Left ventricle myocardium inferior (tissue), 1 donor: ENCODE measurements at regions not wholly inside any gene's neighbourhood (a gene's known extent, or its start where the extent isn't known, plus 50 kb on each side); places are given as distances from the start of the nearest gene placed in this dataset.

ENCODE experiments used
- DNase-seq: peaks from one replicate; pipeline ENCODE4 v3.0.0-alpha.2; 2020
- H3K27ac ChIP-seq: fragments of 200-600 bp; replicated peaks from 2 replicates; pipeline ENCODE4 v1.8.0; 2021
- H3K27me3 ChIP-seq: fragments of 200-600 bp; 2 replicates; pipeline ENCODE4 v1.8.0; 2021; ENCODE audit warnings: low read depth
- H3K36me3 ChIP-seq: fragments of 200-600 bp; 2 replicates; pipeline ENCODE4 v1.8.0; 2021
- H3K4me1 ChIP-seq: fragments of 200-600 bp; 2 replicates; pipeline ENCODE4 v1.8.0; 2021
- H3K4me3 ChIP-seq: fragments of 200-600 bp; 2 replicates; pipeline ENCODE4 v1.8.0; 2021; ENCODE audit warnings: mild to moderate bottlenecking, moderate library complexity
- H3K9me3 ChIP-seq: fragments of 200-600 bp; replicated peaks from 2 replicates; pipeline ENCODE4 v1.8.0; 2021
- intact Hi-C: fragments of 100-400 bp; cut with micrococcal nuclease; formaldehyde crosslinking; loops from one replicate; pipeline ENCODE4 v1.11.0; 2022
- TF ChIP-seq, protein P1 (sequence below): fragments of 200-600 bp; IDR thresholded peaks from 2 replicates; pipeline ENCODE4 v1.8.0; 2021; ENCODE audit warnings: antibody characterized with exemption, mild to moderate bottlenecking, borderline replicate concordance
- donor health status: DM: no; HTN: yes; CAD: no; lungs with severe emphysema.

DNA sequence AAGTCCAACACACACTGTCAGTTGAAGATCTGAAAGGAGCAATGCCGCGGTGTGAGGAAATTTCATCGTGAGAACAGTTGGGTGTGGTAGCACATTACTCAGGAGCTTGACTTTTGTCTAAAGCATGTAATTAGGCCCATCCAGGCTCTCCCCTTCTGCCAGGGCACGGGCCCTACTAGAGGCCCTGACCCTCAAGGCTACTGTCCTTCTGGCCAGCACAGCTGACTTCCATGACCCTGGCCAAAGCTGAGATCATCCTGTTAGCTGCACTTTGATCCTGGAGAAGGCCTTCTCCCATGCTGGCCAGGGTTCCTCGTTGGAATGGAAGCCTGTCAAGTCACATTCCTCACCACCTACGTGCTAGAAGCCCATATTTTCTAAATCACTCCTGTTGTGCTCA, 77.8 kb upstream of the SLC1A3 start:
- intact Hi-C loops: no loop called here
- no peak for DNase-seq

DNA sequence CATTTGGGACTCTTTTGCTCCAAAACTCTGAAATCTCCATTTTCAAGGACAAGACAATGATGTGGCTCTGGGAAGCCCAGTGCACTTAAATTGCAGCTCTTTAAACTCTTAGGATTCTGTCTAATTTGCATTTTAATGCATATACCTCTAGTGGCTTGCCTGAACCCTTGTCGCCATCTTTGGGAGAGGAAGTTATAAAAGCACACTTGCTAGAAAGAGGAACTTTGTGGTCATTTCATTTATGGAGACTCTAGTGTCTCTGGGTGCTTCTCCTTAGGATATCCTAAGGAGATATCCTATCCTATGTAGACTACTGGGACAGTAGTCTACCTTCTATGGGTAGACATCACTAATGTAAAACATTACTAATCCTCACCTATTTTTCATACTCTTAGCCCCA, 77.3 kb upstream of the SLC1A3 start:
- no peaks in the 10 kb centered on the region for H3K27me3 ChIP-seq
- H3K9me3 ChIP-seq: no peaks in the 10 kb centered on the region
- H3K4me1 ChIP-seq: peaks cover 9% of the 10 kb centered on the region
- TF ChIP-seq, protein P1, sequence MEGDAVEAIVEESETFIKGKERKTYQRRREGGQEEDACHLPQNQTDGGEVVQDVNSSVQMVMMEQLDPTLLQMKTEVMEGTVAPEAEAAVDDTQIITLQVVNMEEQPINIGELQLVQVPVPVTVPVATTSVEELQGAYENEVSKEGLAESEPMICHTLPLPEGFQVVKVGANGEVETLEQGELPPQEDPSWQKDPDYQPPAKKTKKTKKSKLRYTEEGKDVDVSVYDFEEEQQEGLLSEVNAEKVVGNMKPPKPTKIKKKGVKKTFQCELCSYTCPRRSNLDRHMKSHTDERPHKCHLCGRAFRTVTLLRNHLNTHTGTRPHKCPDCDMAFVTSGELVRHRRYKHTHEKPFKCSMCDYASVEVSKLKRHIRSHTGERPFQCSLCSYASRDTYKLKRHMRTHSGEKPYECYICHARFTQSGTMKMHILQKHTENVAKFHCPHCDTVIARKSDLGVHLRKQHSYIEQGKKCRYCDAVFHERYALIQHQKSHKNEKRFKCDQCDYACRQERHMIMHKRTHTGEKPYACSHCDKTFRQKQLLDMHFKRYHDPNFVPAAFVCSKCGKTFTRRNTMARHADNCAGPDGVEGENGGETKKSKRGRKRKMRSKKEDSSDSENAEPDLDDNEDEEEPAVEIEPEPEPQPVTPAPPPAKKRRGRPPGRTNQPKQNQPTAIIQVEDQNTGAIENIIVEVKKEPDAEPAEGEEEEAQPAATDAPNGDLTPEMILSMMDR: no peak
- no peak overlapping the region for H3K27ac ChIP-seq
- intact Hi-C loops: no loop called here
- no peak overlapping the region for H3K4me3 ChIP-seq
- no peak for DNase-seq
- H3K36me3 ChIP-seq: no peaks in the 10 kb centered on the region

More for the DNA sequence above, 77.8 kb upstream of the SLC1A3 start:
- H3K4me3 ChIP-seq: no peak overlapping the region
- peaks cover 13% of the 10 kb centered on the region for H3K4me1 ChIP-seq
- TF ChIP-seq, protein P1: no peak
- no peak overlapping the region for H3K27ac ChIP-seq
- no peaks in the 10 kb centered on the region for H3K36me3 ChIP-seq
- no peaks in the 10 kb centered on the region for H3K9me3 ChIP-seq
- H3K27me3 ChIP-seq: no peaks in the 10 kb centered on the region

DNA sequence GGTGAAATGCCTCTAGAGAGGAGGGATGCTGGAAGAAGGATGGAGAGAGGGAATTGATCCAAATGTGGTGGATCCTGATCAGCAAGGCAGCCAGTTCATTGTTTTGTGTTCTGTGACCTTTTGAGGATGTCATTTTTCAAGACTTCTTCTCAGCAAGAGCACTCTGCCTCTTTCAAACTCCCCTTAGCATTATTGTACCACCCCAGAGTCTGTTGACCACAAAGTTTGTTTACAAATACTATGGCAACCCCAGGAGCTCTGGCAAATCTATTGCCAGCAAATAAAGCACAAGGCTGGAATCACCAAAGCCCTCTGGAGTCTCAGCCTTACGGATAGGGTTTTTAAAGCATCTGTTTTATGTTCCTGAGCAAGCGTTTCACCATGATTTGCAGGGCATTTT, 76.2 kb upstream of the SLC1A3 start:
- Histone ChIP-seq H3K4me3 (no peak overlapping the region), H3K36me3 (no peaks in the 10 kb centered on the region), H3K4me1 (peaks cover 12% of the 10 kb centered on the region), H3K27ac (peak overlapping the region; percentile 13), H3K27me3 (no peaks in the 10 kb centered on the region), H3K9me3 (no peaks in the 10 kb centered on the region)
- intact Hi-C loops: no loop called here
- no peak for DNase-seq
- TF ChIP-seq, protein P1: no peak

DNA sequence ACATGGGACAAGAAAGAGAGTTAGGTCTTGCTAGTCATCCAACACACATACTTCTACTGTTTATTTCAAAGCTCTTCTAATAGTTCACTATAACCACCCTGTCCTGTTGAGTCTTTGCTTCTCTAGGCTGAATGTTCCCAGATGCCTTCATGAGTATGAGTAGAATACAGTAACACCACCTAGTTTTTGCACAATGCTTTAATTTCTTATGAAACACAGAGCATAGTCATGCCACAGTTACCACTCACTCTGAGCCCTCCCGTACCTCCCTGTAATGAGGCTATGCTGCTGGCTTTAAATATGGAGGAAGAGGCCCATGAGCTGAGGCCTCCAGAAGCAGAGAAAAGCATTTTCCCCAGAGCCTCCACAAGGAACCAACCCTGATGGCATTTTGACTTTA, 75.0 kb upstream of the SLC1A3 start:
- no peak for DNase-seq
- Histone ChIP-seq H3K27ac (no peak overlapping the region), H3K4me1 (peaks cover 20% of the 10 kb centered on the region), H3K4me3 (no peak overlapping the region), H3K9me3 (no peaks in the 10 kb centered on the region), H3K27me3 (no peaks in the 10 kb centered on the region), H3K36me3 (no peaks in the 10 kb centered on the region)
- TF ChIP-seq, protein P1: no peak
- intact Hi-C loops: no loop called here

DNA sequence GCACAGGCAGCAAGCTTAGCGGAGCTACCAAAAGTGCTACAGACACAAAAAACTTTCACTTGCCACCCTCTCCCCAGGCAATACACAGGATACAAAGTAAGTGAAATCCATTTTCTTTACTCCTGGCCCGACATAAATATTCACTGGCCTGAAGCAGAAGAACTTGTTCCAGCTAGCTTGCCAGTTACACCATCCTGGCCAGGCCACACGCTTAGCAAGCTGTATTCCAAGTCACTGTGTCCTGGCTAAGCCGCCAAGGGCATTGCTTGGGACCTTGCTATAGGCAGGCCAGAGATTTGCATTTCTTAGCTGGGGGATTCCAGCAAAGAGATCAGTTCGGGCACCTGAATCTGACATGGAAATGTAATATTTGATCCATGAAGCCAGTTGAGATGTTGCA, 71.0 kb upstream of the SLC1A3 start:
- H3K9me3 ChIP-seq: no peaks in the 10 kb centered on the region
- TF ChIP-seq, protein P1: no peak
- no peaks in the 10 kb centered on the region for H3K36me3 ChIP-seq
- H3K27me3 ChIP-seq: no peaks in the 10 kb centered on the region
- intact Hi-C loops: no loop called here
- H3K27ac ChIP-seq: peak overlapping the region; percentile 83
- DNase-seq: peak; percentile 57
- no peak overlapping the region for H3K4me3 ChIP-seq
- H3K4me1 ChIP-seq: peaks cover 37% of the 10 kb centered on the region
